Endothelial cell of umbilical vein (primary cell): ENCODE measurements at regions not wholly inside any gene's neighbourhood (a gene's known extent, or its start where the extent isn't known, plus 50 kb on each side); places are given as distances from the start of the nearest gene placed in this dataset.

Experiments used
- BruUV-seq: library from RNA; stranded (reverse); fragments of 400-500 nt; replicated peaks from 2 replicates; lab custom pipeline; 2021; lab: Mats Ljungman, UMichigan
- CTCF ChIA-PET: fragments of 300-600, 350-600 bp; sonication (Branson Sonifier 250); formaldehyde crosslinking; loops from one replicate; lab custom pipeline; 2021; ENCODE audit warnings: antibody characterized with exemption, inconsistent platforms; lab: Charles Lee
- POLR2A ChIA-PET: fragments of 300-600, 350-600 bp; sonication (Branson Sonifier 250); formaldehyde crosslinking; loops from one replicate; lab custom pipeline; 2021; ENCODE audit warnings: antibody characterized with exemption, inconsistent platforms; lab: Charles Lee
- DNase-seq: peaks from one replicate; pipeline ENCODE4 v3.0.0-alpha.2; 2011; ENCODE audit warnings: low read depth, low spot score
- FAIRE-seq: peaks from 2 replicates; lab custom pipeline; 2011; peaks lifted over from hg19 to GRCh38; lab: Jason Lieb, UNC
- H2AFZ ChIP-seq: 2 replicates; pipeline ENCODE4 v1.6.0; 2012; ENCODE audit warnings: low read depth, low read length, control low read depth, inconsistent platforms
- H3K27ac ChIP-seq: 2 replicates; pipeline ENCODE4 v1.5.1; 2011; ENCODE audit warnings: low read depth, mild to moderate bottlenecking, control low read depth, low read length, moderate library complexity; ENCODE audit not compliant: insufficient read depth
- H3K27me3 ChIP-seq, 2 experiments: 2 replicates each; pipeline versions ENCODE4 v1.6.0 to v1.6.1; 2011; ENCODE audit warnings: low read length in 2 of 2, mixed read lengths in 1 of 2; ENCODE audit not compliant: control insufficient read depth in 2 of 2, insufficient read depth in 2 of 2
- H3K36me3 ChIP-seq, 2 experiments: 2 replicates in 1 of 2; 3 replicates in 1 of 2; pipeline ENCODE4 v1.5.1; 2011; ENCODE audit warnings: low read length in 2 of 2, mild to moderate bottlenecking in 1 of 2, moderate library complexity in 1 of 2; ENCODE audit not compliant: control insufficient read depth in 2 of 2, insufficient read depth in 2 of 2; ENCODE audit errors: extremely low read depth in 1 of 2
- H3K4me1 ChIP-seq: 3 replicates; pipeline ENCODE4 v1.5.1; 2011; ENCODE audit warnings: mild to moderate bottlenecking, low read length; ENCODE audit not compliant: control insufficient read depth, insufficient read depth; ENCODE audit errors: extremely low read depth
- H3K4me2 ChIP-seq: 2 replicates; pipeline ENCODE4 v1.6.1; 2011; ENCODE audit warnings: low read length, control low read depth, mixed read lengths; ENCODE audit not compliant: insufficient read depth
- H3K4me3 ChIP-seq, 3 experiments: fragments of 200-600 bp in 1 of 3; sonication (generic), shearing (Covaris generic) in 1 of 3; replicated peaks in 1 of 3; 2 replicates each; pipeline ENCODE4 v1.5.1; 2011 to 2016; ENCODE audit warnings: control low read depth in 3 of 3, low read length in 3 of 3, mild to moderate bottlenecking in 2 of 3, inconsistent platforms in 1 of 3, low read depth in 1 of 3, moderate library complexity in 1 of 3; ENCODE audit not compliant: insufficient read depth in 1 of 3
- H3K79me2 ChIP-seq: 2 replicates; pipeline ENCODE4 v1.6.0; 2012; ENCODE audit warnings: low read length, inconsistent platforms; ENCODE audit not compliant: control insufficient read depth, insufficient read depth
- H3K9ac ChIP-seq: replicated peaks from 2 replicates; pipeline ENCODE3; 2011; ENCODE audit warnings: low read length, control low read depth; ENCODE audit not compliant: insufficient read depth; ENCODE audit errors: extremely low read depth
- H3K9me1 ChIP-seq: replicated peaks from 3 replicates; pipeline ENCODE4 v1.6.0; 2011; ENCODE audit warnings: mild to moderate bottlenecking, low read length; ENCODE audit not compliant: control insufficient read depth, insufficient read depth; ENCODE audit errors: extremely low read depth
- H3K9me3 ChIP-seq: replicated peaks from 2 replicates; pipeline ENCODE4 v1.5.1; 2012; ENCODE audit warnings: low read length, inconsistent platforms; ENCODE audit not compliant: control insufficient read depth, insufficient read depth
- H4K20me1 ChIP-seq: replicated peaks from 2 replicates; pipeline ENCODE3; 2011; ENCODE audit warnings: mild to moderate bottlenecking, low read length; ENCODE audit not compliant: control insufficient read depth, insufficient read depth; ENCODE audit errors: extremely low read depth
- EZH2 ChIP-seq: IDR thresholded peaks from 2 replicates; pipeline ENCODE4 v1.6.1; 2012; ENCODE audit warnings: borderline replicate concordance, low read depth, mild to moderate bottlenecking, moderate library complexity, low read length, inconsistent platforms; ENCODE audit not compliant: severe bottlenecking
- FOS ChIP-seq: IDR thresholded peaks from 2 replicates; pipeline ENCODE4 v1.6.1; 2011; ENCODE audit warnings: mild to moderate bottlenecking, low read length, moderate library complexity, borderline replicate concordance; ENCODE audit not compliant: insufficient read depth
- GATA2 ChIP-seq: IDR thresholded peaks from 2 replicates; pipeline ENCODE4 v1.7.0; 2011; ENCODE audit warnings: low read depth, mild to moderate bottlenecking, moderate library complexity, mixed read lengths, low read length; ENCODE audit not compliant: insufficient read length, insufficient read depth
- MYC ChIP-seq: IDR thresholded peaks from one replicate; pipeline ENCODE4 v1.6.1; 2011; ENCODE audit warnings: mild to moderate bottlenecking, low read depth, low read length
- POLR2A ChIP-seq: IDR thresholded peaks from 2 replicates; pipeline ENCODE4 v1.6.1; 2012; ENCODE audit warnings: low read depth, mild to moderate bottlenecking, control low read depth, low read length
- POLR2AphosphoS5 ChIP-seq: IDR thresholded peaks from 2 replicates; pipeline ENCODE4 v1.6.1; 2012; ENCODE audit warnings: low read depth, mild to moderate bottlenecking, control low read depth, low read length, moderate library complexity; ENCODE audit not compliant: insufficient read depth
- dilution Hi-C: fragments of 300-500 bp; cut with MboI; formaldehyde crosslinking; loops from one replicate; pipeline ENCODE4 v1.15.0; 2019; ENCODE audit warnings: low sequenced_read_pairs; ENCODE audit not compliant: extremely low pct_ligation_motif_present
- intact Hi-C: fragments of 100-400 bp; cut with micrococcal nuclease; formaldehyde crosslinking; loops from one replicate; pipeline ENCODE4 v1.10.0; 2022
- TF ChIP-seq, protein P1 (sequence below): IDR thresholded peaks from 2 replicates; pipeline ENCODE4 v1.6.1; 2011; ENCODE audit not compliant: insufficient read depth, insufficient read length
- TF ChIP-seq, protein P2 (sequence below), 2 donors: IDR thresholded peaks; 1 replicate in 1 of 2; 2 replicates in 1 of 2; pipeline ENCODE4 v1.5.1; 2011; ENCODE audit warnings: low read length in 2 of 2, mild to moderate bottlenecking in 2 of 2, moderate library complexity in 2 of 2, control low read depth in 1 of 2, inconsistent platforms in 1 of 2, low read depth in 1 of 2; ENCODE audit not compliant: insufficient read depth in 1 of 2; ENCODE audit errors: extremely low read depth in 1 of 2

DNA sequence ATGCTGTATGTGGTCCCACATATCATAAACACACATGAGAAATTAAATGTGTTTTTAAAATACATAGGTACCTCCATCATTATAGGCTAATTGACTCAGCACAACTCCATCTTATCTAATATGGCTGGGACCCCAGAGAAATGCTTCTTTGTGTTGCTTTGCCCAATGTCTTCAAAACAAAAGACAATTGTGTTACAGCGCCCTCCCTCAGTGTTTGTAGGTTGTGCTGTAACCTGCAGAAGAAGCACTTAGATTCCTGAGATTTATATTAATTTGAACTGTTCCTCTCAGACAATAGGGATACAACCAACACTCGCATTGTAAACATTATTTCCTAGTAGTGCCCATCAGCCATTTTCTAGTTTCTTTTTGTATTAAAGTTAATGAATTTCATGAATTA is 303.4 kb downstream of the MZT1 start:
- ChIA-PET POLR2A (no interaction called here), CTCF (no interaction called here)
- H3K9me1 ChIP-seq: peaks cover 2% of the 10 kb centered on the region
- BruUV-seq: no TSS peak
- no peak overlapping the region for H3K4me3 ChIP-seq
- H3K36me3 ChIP-seq: no peaks in the 10 kb centered on the region
- H3K79me2 ChIP-seq: no peaks in the 10 kb centered on the region
- H3K4me2 ChIP-seq: no peak overlapping the region
- no peak overlapping the region for H2AFZ ChIP-seq
- H3K27ac ChIP-seq: no peak overlapping the region
- no peak for FAIRE-seq
- H3K4me1 ChIP-seq: no peaks in the 10 kb centered on the region
- intact Hi-C loops: no loop called here
- no peak for TF ChIP-seq GATA2
- no peak for DNase-seq
- no peaks in the 10 kb centered on the region for H3K27me3 ChIP-seq
- dilution Hi-C loops: no loop called here
- H3K9ac ChIP-seq: no peak overlapping the region
- no peaks in the 10 kb centered on the region for H3K9me3 ChIP-seq
- no peaks in the 10 kb centered on the region for H4K20me1 ChIP-seq

DNA sequence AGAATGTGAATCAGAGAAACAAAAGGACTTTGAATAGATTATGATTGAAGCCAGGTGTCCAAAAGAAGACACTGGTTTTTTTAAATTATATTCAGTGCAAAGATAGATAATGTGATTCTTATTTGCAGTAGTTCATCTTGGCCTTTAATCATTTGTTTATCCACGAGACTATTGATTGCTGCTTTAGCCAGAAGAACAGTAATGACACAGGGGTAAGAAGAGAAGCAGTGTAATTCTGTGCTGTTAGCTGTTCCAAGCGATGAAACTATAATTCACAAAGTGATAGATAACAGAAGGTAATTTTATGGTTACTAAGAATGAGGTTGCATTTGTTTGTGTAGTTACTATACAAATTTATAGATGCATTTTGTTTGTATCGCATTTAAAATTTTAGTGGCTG is 311.6 kb downstream of the MZT1 start:
- Histone ChIP-seq H3K27me3 (no peaks in the 10 kb centered on the region), H3K27ac (no peak overlapping the region), H3K9ac (no peak overlapping the region), H3K4me3 (no peak overlapping the region), H4K20me1 (no peaks in the 10 kb centered on the region), H3K4me2 (no peak overlapping the region), H3K9me1 (no peaks in the 10 kb centered on the region), H3K79me2 (no peaks in the 10 kb centered on the region), H3K9me3 (no peaks in the 10 kb centered on the region), H3K36me3 (no peaks in the 10 kb centered on the region), H2AFZ (no peak overlapping the region), H3K4me1 (no peaks in the 10 kb centered on the region)
- ChIA-PET POLR2A (no interaction called here), CTCF (no interaction called here)
- no TSS peak for BruUV-seq
- dilution Hi-C loops: no loop called here
- DNase-seq (no peak), FAIRE-seq (no peak)
- intact Hi-C loops: no loop called here
- TF ChIP-seq, protein P1, sequence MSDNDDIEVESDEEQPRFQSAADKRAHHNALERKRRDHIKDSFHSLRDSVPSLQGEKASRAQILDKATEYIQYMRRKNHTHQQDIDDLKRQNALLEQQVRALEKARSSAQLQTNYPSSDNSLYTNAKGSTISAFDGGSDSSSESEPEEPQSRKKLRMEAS: no peak
- TF ChIP-seq MYC: no peak
- TF ChIP-seq POLR2AphosphoS5: no peak
- TF ChIP-seq GATA2: no peak
- TF ChIP-seq, protein P2, sequence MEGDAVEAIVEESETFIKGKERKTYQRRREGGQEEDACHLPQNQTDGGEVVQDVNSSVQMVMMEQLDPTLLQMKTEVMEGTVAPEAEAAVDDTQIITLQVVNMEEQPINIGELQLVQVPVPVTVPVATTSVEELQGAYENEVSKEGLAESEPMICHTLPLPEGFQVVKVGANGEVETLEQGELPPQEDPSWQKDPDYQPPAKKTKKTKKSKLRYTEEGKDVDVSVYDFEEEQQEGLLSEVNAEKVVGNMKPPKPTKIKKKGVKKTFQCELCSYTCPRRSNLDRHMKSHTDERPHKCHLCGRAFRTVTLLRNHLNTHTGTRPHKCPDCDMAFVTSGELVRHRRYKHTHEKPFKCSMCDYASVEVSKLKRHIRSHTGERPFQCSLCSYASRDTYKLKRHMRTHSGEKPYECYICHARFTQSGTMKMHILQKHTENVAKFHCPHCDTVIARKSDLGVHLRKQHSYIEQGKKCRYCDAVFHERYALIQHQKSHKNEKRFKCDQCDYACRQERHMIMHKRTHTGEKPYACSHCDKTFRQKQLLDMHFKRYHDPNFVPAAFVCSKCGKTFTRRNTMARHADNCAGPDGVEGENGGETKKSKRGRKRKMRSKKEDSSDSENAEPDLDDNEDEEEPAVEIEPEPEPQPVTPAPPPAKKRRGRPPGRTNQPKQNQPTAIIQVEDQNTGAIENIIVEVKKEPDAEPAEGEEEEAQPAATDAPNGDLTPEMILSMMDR (IDR thresholded peaks at IDR 0.05; ENCODE audit: extremely low read depth in 1 of 2, insufficient read depth in 1 of 2, low read depth in 1 of 2, low read length in 2 of 2): no peak
- TF ChIP-seq POLR2A: no peak
- no peak for TF ChIP-seq FOS
- no peak for TF ChIP-seq EZH2
